HepG2 (cell line): ENCODE measurements at regions not wholly inside any gene's neighbourhood (a gene's known extent, or its start where the extent isn't known, plus 50 kb on each side); places are given as distances from the start of the nearest gene placed in this dataset.

Experiments
- CEBPB ChIP-seq: IDR thresholded peaks from 2 replicates; pipeline ENCODE4 v1.6.1; 2011; ENCODE audit warnings: low read depth, low read length, improper control_type of control experiment, borderline replicate concordance
- ELF1 ChIP-seq: sonication (generic); formaldehyde crosslinking; IDR thresholded peaks from 2 replicates; pipeline ENCODE4 v1.4.0; 2020; ENCODE audit warnings: missing genetic modification reagents
- EP300 ChIP-seq, 3 experiments: sonication (generic) in 1 of 3; formaldehyde crosslinking in 1 of 3; IDR thresholded peaks; 2 replicates each; pipeline versions ENCODE4 v1.5.1 to v1.6.1; 2011 to 2020; ENCODE audit warnings: low read depth in 2 of 3, low read length in 2 of 3, borderline replicate concordance in 1 of 3, improper control_type of control experiment in 1 of 3, mild to moderate bottlenecking in 1 of 3, missing genetic modification reagents in 1 of 3, moderate library complexity in 1 of 3
- IRF2 ChIP-seq: IDR thresholded peaks from 2 replicates; pipeline ENCODE4 v1.6.1; 2018; ENCODE audit warnings: missing genetic modification reagents, missing compliant biosample characterization
- POLR2A ChIP-seq, 2 experiments: IDR thresholded peaks; 2 replicates each; pipeline ENCODE4 v1.6.1; 2011; ENCODE audit warnings: low read depth in 2 of 2, low read length in 2 of 2, mild to moderate bottlenecking in 1 of 2, moderate library complexity in 1 of 2; ENCODE audit not compliant: insufficient read depth in 1 of 2
- PTBP1 ChIP-seq: fragments of 200-400 bp; formaldehyde crosslinking; IDR thresholded peaks from 2 replicates; pipeline ENCODE4 v1.6.1; 2018; ENCODE audit warnings: low read length, low read depth; ENCODE audit not compliant: poor library complexity, severe bottlenecking
- RAD21 ChIP-seq: fragments of 450-650 bp; formaldehyde crosslinking; IDR thresholded peaks from 2 replicates; pipeline ENCODE4 v1.5.0; 2020; ENCODE audit warnings: mild to moderate bottlenecking
- RELA ChIP-seq: sonication (generic); formaldehyde crosslinking; IDR thresholded peaks from 2 replicates; pipeline ENCODE4 v1.4.0; 2020; ENCODE audit warnings: missing genetic modification reagents
- SMAD1 ChIP-seq: sonication (generic); formaldehyde crosslinking; IDR thresholded peaks from 2 replicates; pipeline ENCODE4 v1.4.0; 2020; ENCODE audit warnings: missing genetic modification reagents, low read depth, mild to moderate bottlenecking, borderline replicate concordance
- ZNF432 ChIP-seq: sonication (generic); formaldehyde crosslinking; IDR thresholded peaks from 2 replicates; pipeline ENCODE4 v1.5.0; 2020; ENCODE audit warnings: missing genetic modification reagents, mild to moderate bottlenecking, borderline replicate concordance
- ZNF530 ChIP-seq: sonication (generic); formaldehyde crosslinking; IDR thresholded peaks from 2 replicates; pipeline ENCODE4 v1.5.0; 2020; ENCODE audit warnings: low read depth, mild to moderate bottlenecking, missing genetic modification reagents
- TF ChIP-seq, protein P1 (sequence below): sonication (generic); formaldehyde crosslinking; IDR thresholded peaks from 2 replicates; pipeline ENCODE4 v1.5.0; 2020; ENCODE audit warnings: mild to moderate bottlenecking, missing genetic modification reagents, moderate library complexity

DNA sequence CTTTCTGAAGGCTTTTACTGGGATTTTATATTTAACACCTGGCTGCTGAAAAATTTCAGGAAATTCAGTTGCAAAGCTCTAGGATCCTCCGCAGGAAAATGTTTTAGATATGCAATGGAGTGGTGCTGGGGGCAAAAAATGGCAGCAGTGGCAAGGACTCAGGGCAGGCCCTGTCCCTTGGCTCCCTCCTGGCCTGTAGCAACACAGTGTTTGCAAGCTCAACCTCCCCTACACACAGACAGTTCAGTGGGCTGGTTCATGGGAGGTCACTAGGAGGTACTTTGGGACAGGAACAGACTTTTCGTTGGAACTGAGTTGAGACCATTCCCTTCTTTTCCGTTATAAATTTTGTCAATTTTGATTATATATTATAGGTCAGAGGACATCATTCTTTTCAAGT lies 270.4 kb downstream of the ADAMTS20 start:
- TF ChIP-seq CEBPB (no peak), RELA (CRISPR knock-in tag) (no peak), SMAD1 (no peak), ZNF432 (CRISPR knock-in tag) (no peak), PTBP1 (no peak), RAD21 (CRISPR knock-in tag) (no peak), POLR2A (IDR thresholded peaks at IDR 0.05; ENCODE audit: insufficient read depth in 1 of 2, low read depth in 2 of 2, low read length in 2 of 2) (no peak), IRF2 (CRISPR knock-in tag) (no peak), ZNF530 (CRISPR knock-in tag) (no peak), ELF1 (no peak), EP300 (IDR thresholded peaks at IDR 0.05; ENCODE audit: low read depth in 2 of 2, low read length in 2 of 2) (no peak), EP300 (CRISPR knock-in tag; IDR thresholded peaks at IDR 0.05; ENCODE audit: borderline replicate concordance) (no peak)
- TF ChIP-seq, protein P1, sequence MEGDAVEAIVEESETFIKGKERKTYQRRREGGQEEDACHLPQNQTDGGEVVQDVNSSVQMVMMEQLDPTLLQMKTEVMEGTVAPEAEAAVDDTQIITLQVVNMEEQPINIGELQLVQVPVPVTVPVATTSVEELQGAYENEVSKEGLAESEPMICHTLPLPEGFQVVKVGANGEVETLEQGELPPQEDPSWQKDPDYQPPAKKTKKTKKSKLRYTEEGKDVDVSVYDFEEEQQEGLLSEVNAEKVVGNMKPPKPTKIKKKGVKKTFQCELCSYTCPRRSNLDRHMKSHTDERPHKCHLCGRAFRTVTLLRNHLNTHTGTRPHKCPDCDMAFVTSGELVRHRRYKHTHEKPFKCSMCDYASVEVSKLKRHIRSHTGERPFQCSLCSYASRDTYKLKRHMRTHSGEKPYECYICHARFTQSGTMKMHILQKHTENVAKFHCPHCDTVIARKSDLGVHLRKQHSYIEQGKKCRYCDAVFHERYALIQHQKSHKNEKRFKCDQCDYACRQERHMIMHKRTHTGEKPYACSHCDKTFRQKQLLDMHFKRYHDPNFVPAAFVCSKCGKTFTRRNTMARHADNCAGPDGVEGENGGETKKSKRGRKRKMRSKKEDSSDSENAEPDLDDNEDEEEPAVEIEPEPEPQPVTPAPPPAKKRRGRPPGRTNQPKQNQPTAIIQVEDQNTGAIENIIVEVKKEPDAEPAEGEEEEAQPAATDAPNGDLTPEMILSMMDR: no peak
